K562 (cell line): ENCODE measurements at regions not wholly inside any gene's neighbourhood (a gene's known extent, or its start where the extent isn't known, plus 50 kb on each side); places are given as distances from the start of the nearest gene placed in this dataset.

Source experiments
- ATAC-seq: fragments of 200-7000 bp; cut with Tn5 transposase; 3 replicates; pipeline ENCODE4 v1.9.1; 2020; ENCODE audit warnings: moderate library complexity
- BruUV-seq: library from RNA; stranded (reverse); fragments of 400-500 nt; replicated peaks from 2 replicates; lab custom pipeline; 2021; lab: Mats Ljungman, UMichigan
- CTCF ChIA-PET: fragments of 300-600 bp; formaldehyde crosslinking; extraction: SDS; loops from one replicate; lab custom pipeline; 2021; ENCODE audit warnings: low intra/inter-chr PET ratio; lab: Yijun Ruan, JAX
- POLR2A ChIA-PET: fragments of 300-600, 350-650 bp; sonication (Branson Sonifier 250); formaldehyde crosslinking; extraction: SDS; loops from one replicate; lab custom pipeline; 2021; ENCODE audit warnings: antibody characterized with exemption, inconsistent platforms; lab: Yijun Ruan, JAX
- DNase-seq, 4 experiments: peaks; one replicate each; pipeline versions ENCODE4 v3.0.0 to v3.0.0-alpha.2; 2011 to 2018; ENCODE audit warnings: low spot score in 3 of 4, mixed read lengths in 3 of 4; ENCODE audit errors: extremely low read depth in 1 of 4
- FAIRE-seq: peaks from 2 replicates; lab custom pipeline; 2011; peaks lifted over from hg19 to GRCh38; lab: Jason Lieb, UNC
- H2AFZ ChIP-seq: 2 replicates; pipeline ENCODE4 v1.6.0; 2011; ENCODE audit warnings: low read depth, low read length, control low read depth, inconsistent platforms
- H3K27ac ChIP-seq: fragments of 200-600 bp; 3 replicates; pipeline ENCODE4 v1.8.0; 2011; ENCODE audit warnings: low read depth, mild to moderate bottlenecking, control low read depth, inconsistent platforms, low read length, moderate library complexity, mixed read lengths; ENCODE audit errors: extremely low read depth
- H3K27me3 ChIP-seq, 2 experiments: fragments of 300-600 bp in 1 of 2; 2 replicates in 1 of 2; 3 replicates in 1 of 2; pipeline versions ENCODE4 v1.6.0 to v1.8.0; 2011; ENCODE audit warnings: inconsistent platforms in 2 of 2, low read length in 2 of 2, mild to moderate bottlenecking in 1 of 2, mixed read lengths in 1 of 2, moderate library complexity in 1 of 2; ENCODE audit not compliant: control insufficient read depth in 2 of 2, insufficient read depth in 2 of 2
- H3K36me3 ChIP-seq: fragments of 300-600 bp; 3 replicates; pipeline ENCODE4 v1.8.0; 2011; ENCODE audit warnings: mild to moderate bottlenecking, low read length, inconsistent platforms; ENCODE audit not compliant: control insufficient read depth, insufficient read depth
- H3K4me1 ChIP-seq, 2 experiments: fragments of 200-600 bp in 1 of 2; replicated peaks in 1 of 2; 2 replicates in 1 of 2; 3 replicates in 1 of 2; pipeline versions ENCODE4 v1.5.1 to v1.8.0; 2011; ENCODE audit warnings: inconsistent platforms in 2 of 2, low read length in 2 of 2, mild to moderate bottlenecking in 1 of 2, mixed read lengths in 1 of 2, moderate library complexity in 1 of 2; ENCODE audit not compliant: control insufficient read depth in 2 of 2, insufficient read depth in 2 of 2
- H3K4me2 ChIP-seq: 2 replicates; pipeline ENCODE4 v1.6.1; 2011; ENCODE audit warnings: low read length, control low read depth, inconsistent platforms, mixed read lengths; ENCODE audit not compliant: insufficient read depth
- H3K4me3 ChIP-seq: fragments of 200-600 bp; sonication (generic), shearing (Covaris generic); 2 replicates; pipeline ENCODE4 v1.5.1; 2016; ENCODE audit warnings: control low read depth, inconsistent platforms
- H3K79me2 ChIP-seq: fragments of 200-600 bp; 3 replicates; pipeline ENCODE4 v1.8.0; 2011; ENCODE audit warnings: low read length, inconsistent platforms; ENCODE audit not compliant: control insufficient read depth, insufficient read depth
- H3K9ac ChIP-seq, 2 experiments: 2 replicates each; pipeline versions ENCODE4 v1.6.0 to v1.6.1; 2011; ENCODE audit warnings: low read depth in 2 of 2, low read length in 2 of 2, control low read depth in 1 of 2, inconsistent platforms in 1 of 2, mild to moderate bottlenecking in 1 of 2, mixed read lengths in 1 of 2; ENCODE audit not compliant: insufficient read depth in 1 of 2
- H3K9me1 ChIP-seq: one replicate; pipeline ENCODE4 v1.6.0; 2011; ENCODE audit warnings: inconsistent platforms, mild to moderate bottlenecking, low read length, moderate library complexity; ENCODE audit not compliant: control insufficient read depth, insufficient read depth
- H3K9me3 ChIP-seq: replicated peaks from 2 replicates; pipeline ENCODE4 v1.5.1; 2011; ENCODE audit warnings: low read depth, low read length, inconsistent platforms; ENCODE audit not compliant: control insufficient read depth, insufficient read depth
- H4K20me1 ChIP-seq: replicated peaks from 2 replicates; pipeline ENCODE4 v1.6.1; 2011; ENCODE audit warnings: low read length, inconsistent platforms, mixed read lengths; ENCODE audit not compliant: control insufficient read depth, insufficient read depth
- BRD9 ChIP-seq: fragments of 450-650 bp; IDR thresholded peaks from 2 replicates; pipeline ENCODE4 v1.6.1; 2018; ENCODE audit warnings: low read depth; ENCODE audit not compliant: partially characterized antibody
- C11orf30 ChIP-seq: fragments of 450-650 bp; IDR thresholded peaks from 2 replicates; pipeline ENCODE4 v1.6.1; 2016; ENCODE audit warnings: low read depth, mild to moderate bottlenecking
- CREBBP ChIP-seq: IDR thresholded peaks from one replicate; pipeline ENCODE4 v1.6.1; 2012; ENCODE audit warnings: low read depth, mild to moderate bottlenecking, control low read depth, inconsistent platforms, low read length
- EP400 ChIP-seq: fragments of 450-650 bp; IDR thresholded peaks from 2 replicates; pipeline ENCODE4 v1.6.1; 2017; ENCODE audit warnings: antibody characterized with exemption, mild to moderate bottlenecking, moderate library complexity
- HDAC6 ChIP-seq: IDR thresholded peaks from 2 replicates; pipeline ENCODE4 v1.6.1; 2012; ENCODE audit warnings: low read depth, mild to moderate bottlenecking, control low read depth, inconsistent platforms, low read length, moderate library complexity
- HNRNPLL ChIP-seq: fragments of 200-400 bp; formaldehyde crosslinking; IDR thresholded peaks from 2 replicates; pipeline ENCODE4 v1.6.1; 2017; ENCODE audit warnings: low read length, low read depth, mild to moderate bottlenecking; ENCODE audit not compliant: poor library complexity, severe bottlenecking
- NR2C1 ChIP-seq, 2 experiments: fragments of 450-650 bp; IDR thresholded peaks; 2 replicates each; pipeline ENCODE4 v1.6.1; 2017; ENCODE audit warnings: mild to moderate bottlenecking in 2 of 2, antibody characterized with exemption in 1 of 2, inconsistent platforms in 1 of 2, missing compliant biosample characterization in 1 of 2, missing genetic modification characterization in 1 of 2
- POLR2A ChIP-seq: fragments of 450-650 bp; conservative IDR thresholded peaks from 2 replicates; pipeline ENCODE4 v1.6.1; 2016
- SREBF2 ChIP-seq: sonication (generic); formaldehyde crosslinking; IDR thresholded peaks from 2 replicates; pipeline ENCODE4 v1.4.0; 2020; ENCODE audit warnings: mild to moderate bottlenecking, missing genetic modification reagents
- ZBTB49 ChIP-seq: sonication (generic); formaldehyde crosslinking; IDR thresholded peaks from 2 replicates; pipeline ENCODE4 v1.8.0; 2022; ENCODE audit warnings: missing genetic modification reagents, mild to moderate bottlenecking, borderline replicate concordance
- ZKSCAN8 ChIP-seq: fragments of 200-800 bp; sonication (Bioruptor generic); IDR thresholded peaks from 2 replicates; pipeline ENCODE4 v1.6.1; 2016; ENCODE audit warnings: missing genetic modification characterization, missing compliant biosample characterization
- ZNF280B ChIP-seq: fragments of 250-450 bp; sonication (Bioruptor Pico); IDR thresholded peaks from 2 replicates; pipeline ENCODE4 v1.5.1; 2021; ENCODE audit warnings: mild to moderate bottlenecking
- ZNF311 ChIP-seq: fragments of 250-450 bp; sonication (Bioruptor Pico); IDR thresholded peaks from 2 replicates; pipeline ENCODE4 v1.4.0; 2020; ENCODE audit warnings: mild to moderate bottlenecking, moderate library complexity
- ZNF444 ChIP-seq: fragments of 250-450 bp; sonication (Bioruptor Pico); IDR thresholded peaks from 2 replicates; pipeline ENCODE4 v1.4.0; 2020; ENCODE audit warnings: mild to moderate bottlenecking, moderate library complexity
- ZNF699 ChIP-seq: fragments of 250-450 bp; sonication (Bioruptor Pico); IDR thresholded peaks from 2 replicates; pipeline ENCODE4 v1.8.0; 2021; ENCODE audit warnings: mild to moderate bottlenecking, moderate library complexity; ENCODE audit not compliant: insufficient replicate concordance
- ZSCAN32 ChIP-seq: fragments of 450-650 bp; formaldehyde crosslinking; IDR thresholded peaks from 2 replicates; pipeline ENCODE4 v1.4.0; 2020; ENCODE audit warnings: mild to moderate bottlenecking, moderate library complexity
- WGBS: fragments of 100-300 bp; shearing (Covaris generic); methylation state at CpG from one replicate; pipeline ENCODE4 v1.1.6; 2016; ENCODE audit warnings: low coverage, mixed read lengths; ENCODE audit not compliant: insufficient coverage; ENCODE audit errors: missing lambda C conversion rate; 5-methylcytosine and 5-hydroxymethylcytosine counted together
- in situ Hi-C: fragments of 300-500 bp; cut with MboI; formaldehyde crosslinking; loops from 4 replicates; pipeline ENCODE4 v1.15.0; 2018; ENCODE audit warnings: inconsistent platforms, mixed read lengths
- intact Hi-C: fragments of 100-400 bp; cut with micrococcal nuclease; formaldehyde crosslinking; loops from 2 replicates; pipeline ENCODE4 v1.14.2; 2022
- TF ChIP-seq, protein P1 (sequence below): sonication (generic); formaldehyde crosslinking; IDR thresholded peaks from 2 replicates; pipeline ENCODE4 v1.8.1; 2023; ENCODE audit warnings: mild to moderate bottlenecking, missing genetic modification reagents, moderate library complexity

DNA sequence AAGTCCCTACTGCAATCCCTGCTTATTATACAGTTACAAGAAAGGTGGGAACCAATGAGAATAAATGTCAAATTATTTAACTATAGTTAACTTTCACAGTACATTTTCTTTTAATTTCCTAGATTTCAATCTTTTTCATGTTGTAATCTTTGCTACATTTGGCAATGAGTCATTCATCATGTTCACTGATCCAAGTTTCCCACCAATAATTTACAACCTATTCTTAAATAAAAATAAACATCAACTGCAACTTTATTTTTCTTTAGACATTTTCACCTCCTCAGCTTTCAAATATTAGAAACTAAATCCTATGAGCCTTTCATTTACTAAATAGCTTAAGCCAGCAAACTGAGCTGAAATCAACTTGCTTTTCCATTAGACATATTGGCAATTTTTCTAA lies 541.3 kb upstream of the BTBD3 start (continued):
- TF ChIP-seq ZBTB49 (CRISPR knock-in tag) (no peak), SREBF2 (CRISPR knock-in tag) (no peak), HNRNPLL (no peak), HDAC6 (no peak), POLR2A (no peak), ZNF699 (CRISPR knock-in tag) (no peak), ZKSCAN8 (CRISPR knock-in tag) (no peak), C11orf30 (no peak)
- TF ChIP-seq, protein P1, sequence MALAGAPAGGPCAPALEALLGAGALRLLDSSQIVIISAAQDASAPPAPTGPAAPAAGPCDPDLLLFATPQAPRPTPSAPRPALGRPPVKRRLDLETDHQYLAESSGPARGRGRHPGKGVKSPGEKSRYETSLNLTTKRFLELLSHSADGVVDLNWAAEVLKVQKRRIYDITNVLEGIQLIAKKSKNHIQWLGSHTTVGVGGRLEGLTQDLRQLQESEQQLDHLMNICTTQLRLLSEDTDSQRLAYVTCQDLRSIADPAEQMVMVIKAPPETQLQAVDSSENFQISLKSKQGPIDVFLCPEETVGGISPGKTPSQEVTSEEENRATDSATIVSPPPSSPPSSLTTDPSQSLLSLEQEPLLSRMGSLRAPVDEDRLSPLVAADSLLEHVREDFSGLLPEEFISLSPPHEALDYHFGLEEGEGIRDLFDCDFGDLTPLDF (CRISPR knock-in tag) = no peak

DNA sequence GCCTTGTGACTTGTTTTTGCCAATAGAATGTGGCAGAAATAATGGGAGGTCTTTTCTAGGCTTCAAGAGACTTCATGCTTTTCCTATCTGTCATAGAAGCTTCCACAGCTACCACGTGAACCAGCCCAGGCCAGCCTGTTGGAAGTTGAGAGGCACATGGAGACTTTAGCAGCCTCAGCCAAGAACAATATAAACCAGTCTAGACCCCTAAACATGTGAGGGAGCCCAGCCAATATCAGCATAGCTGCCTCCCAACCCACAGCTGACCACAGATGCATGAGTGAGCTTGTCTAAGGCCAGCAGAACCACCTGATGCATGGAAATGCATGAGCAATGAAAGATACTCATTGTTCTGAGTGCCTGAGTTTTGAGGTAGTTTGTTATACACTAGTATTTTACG lies 540.7 kb upstream of the BTBD3 start:
- Histone ChIP-seq H3K79me2 (no peaks in the 10 kb centered on the region), H2AFZ (no peak overlapping the region), H3K4me2 (no peak overlapping the region), H3K27me3 (no peaks in the 10 kb centered on the region), H3K36me3 (no peaks in the 10 kb centered on the region), H3K27ac (no peak overlapping the region), H3K9me3 (no peaks in the 10 kb centered on the region), H4K20me1 (no peaks in the 10 kb centered on the region), H3K4me3 (no peak overlapping the region), H3K9me1 (no peaks in the 10 kb centered on the region), H3K4me1 (no peaks in the 10 kb centered on the region), H3K9ac (no peak overlapping the region)
- CTCF ChIA-PET = no interaction called here
- ATAC-seq = no peak
- BruUV-seq = no TSS peak
- WGBS = 0% methylated on average over 2 of the region's 2 CpGs
- FAIRE-seq = no peak
- intact Hi-C loops (no loop called here), in situ Hi-C loops (no loop called here)
- POLR2A ChIA-PET = no interaction called here
- DNase-seq = no peak
- no peak for TF ChIP-seq NR2C1 (IDR thresholded peaks at IDR 0.05)
- TF ChIP-seq NR2C1 (tag; IDR thresholded peaks at IDR 0.05) = no peak
- no peak for TF ChIP-seq CREBBP
- TF ChIP-seq ZNF444 (CRISPR knock-in tag) = no peak
- no peak for TF ChIP-seq BRD9
- TF ChIP-seq EP400 = no peak
- no peak for TF ChIP-seq ZNF280B (CRISPR knock-in tag)
- no peak for TF ChIP-seq ZNF311 (CRISPR knock-in tag)
- TF ChIP-seq ZSCAN32 (CRISPR knock-in tag) = no peak
